MCF 10A (cell line): ENCODE measurements at regions not wholly inside any gene's neighbourhood (a gene's known extent, or its start where the extent isn't known, plus 50 kb on each side); places are given as distances from the start of the nearest gene placed in this dataset.

ENCODE experiments used
- BruUV-seq: library from RNA; stranded (reverse); fragments of 400-500 nt; replicated peaks from 2 replicates; lab custom pipeline; 2021; lab: Mats Ljungman, UMichigan
- CTCF ChIA-PET: fragments of 300-600 bp; sonication (Branson Sonifier 250); formaldehyde crosslinking; extraction: SDS; loops from one replicate; lab custom pipeline; 2021; ENCODE audit warnings: antibody characterized with exemption, inconsistent platforms; lab: Yijun Ruan, JAX
- POLR2A ChIA-PET: fragments of 300-600, 350-650 bp; sonication (Branson Sonifier 250); formaldehyde crosslinking; extraction: SDS; loops from one replicate; lab custom pipeline; 2020; ENCODE audit warnings: antibody characterized with exemption, inconsistent platforms; lab: Yijun Ruan, JAX
- DNase-seq: peaks from one replicate; pipeline ENCODE4 v3.0.0-alpha.2; 2018; ENCODE audit not compliant: unreplicated experiment
- H3K27ac Mint-ChIP-seq: one replicate; pipeline ENCODE4 v1.8.0; 2022; ENCODE audit warnings: mild to moderate bottlenecking, low read depth, mixed read lengths; ENCODE audit not compliant: unreplicated experiment
- H3K27me3 Mint-ChIP-seq: one replicate; pipeline ENCODE4 v1.8.0; 2022; ENCODE audit warnings: mixed read lengths; ENCODE audit not compliant: insufficient read depth, unreplicated experiment
- H3K36me3 Mint-ChIP-seq: one replicate; pipeline ENCODE4 v1.8.0; 2022; ENCODE audit warnings: mild to moderate bottlenecking, moderate library complexity, mixed read lengths; ENCODE audit not compliant: insufficient read depth, unreplicated experiment
- H3K4me1 Mint-ChIP-seq: one replicate; pipeline ENCODE4 v1.8.0; 2022; ENCODE audit warnings: mixed read lengths; ENCODE audit not compliant: insufficient read depth, unreplicated experiment
- H3K4me3 Mint-ChIP-seq: one replicate; pipeline ENCODE4 v1.8.0; 2022; ENCODE audit warnings: mild to moderate bottlenecking, moderate library complexity, mixed read lengths; ENCODE audit not compliant: unreplicated experiment
- H3K9me3 Mint-ChIP-seq: one replicate; pipeline ENCODE4 v1.8.0; 2022; ENCODE audit warnings: mixed read lengths; ENCODE audit not compliant: unreplicated experiment
- intact Hi-C: fragments of 100-400 bp; cut with micrococcal nuclease; formaldehyde crosslinking; loops from 2 replicates; pipeline ENCODE4 v1.14.1; 2022
- TF ChIP-seq, protein P1 (sequence below): fragments of 200-600 bp; IDR thresholded peaks from one replicate; pipeline ENCODE4 v1.8.0; 2022; ENCODE audit warnings: antibody characterized with exemption, mild to moderate bottlenecking; ENCODE audit not compliant: unreplicated experiment

DNA sequence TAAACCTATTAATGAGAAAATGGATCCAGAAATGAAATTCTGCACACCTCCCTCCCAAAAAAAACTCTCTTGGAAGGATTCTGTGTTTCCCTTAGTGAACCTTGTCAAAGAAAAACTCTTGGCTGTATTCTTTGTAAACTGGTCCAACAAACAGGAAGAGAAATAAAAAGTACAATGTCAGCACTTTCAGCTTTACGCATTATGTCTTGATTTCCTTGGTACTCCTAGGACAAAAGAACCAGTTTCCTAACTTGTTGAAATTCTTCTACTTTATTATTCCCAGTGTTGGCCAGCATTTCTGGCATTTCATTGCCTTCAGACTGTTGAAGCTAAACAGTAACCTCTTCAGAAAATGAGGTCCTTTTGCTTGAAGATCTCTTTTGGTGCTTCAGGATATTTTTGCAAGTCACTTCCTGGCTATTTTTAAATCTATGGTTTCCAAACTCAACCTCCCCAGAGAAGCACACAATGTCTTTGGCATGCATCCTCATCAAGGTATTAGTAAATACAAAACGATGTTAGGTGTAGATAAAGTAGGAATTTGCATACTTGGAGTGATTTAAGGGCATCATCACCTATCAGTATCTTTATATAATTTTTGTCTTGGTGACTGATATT, 342.7 kb downstream of the AASDHPPT start:
- Mint-ChIP-seq H3K27me3 (no peaks in the 10 kb centered on the region), H3K9me3 (no peaks in the 10 kb centered on the region), H3K27ac (no peak overlapping the region), H3K4me3 (no peak overlapping the region), H3K36me3 (no peaks in the 10 kb centered on the region), H3K4me1 (peaks cover 13% of the 10 kb centered on the region)
- no peak for DNase-seq
- CTCF ChIA-PET, result interaction anchor here (0.5 to 0.6 kb wide), 2 partner anchors 62 to 99 kb away, joined by 3 read pairs; no protein-coding TSS in a partner anchor
- TF ChIP-seq, protein P1, sequence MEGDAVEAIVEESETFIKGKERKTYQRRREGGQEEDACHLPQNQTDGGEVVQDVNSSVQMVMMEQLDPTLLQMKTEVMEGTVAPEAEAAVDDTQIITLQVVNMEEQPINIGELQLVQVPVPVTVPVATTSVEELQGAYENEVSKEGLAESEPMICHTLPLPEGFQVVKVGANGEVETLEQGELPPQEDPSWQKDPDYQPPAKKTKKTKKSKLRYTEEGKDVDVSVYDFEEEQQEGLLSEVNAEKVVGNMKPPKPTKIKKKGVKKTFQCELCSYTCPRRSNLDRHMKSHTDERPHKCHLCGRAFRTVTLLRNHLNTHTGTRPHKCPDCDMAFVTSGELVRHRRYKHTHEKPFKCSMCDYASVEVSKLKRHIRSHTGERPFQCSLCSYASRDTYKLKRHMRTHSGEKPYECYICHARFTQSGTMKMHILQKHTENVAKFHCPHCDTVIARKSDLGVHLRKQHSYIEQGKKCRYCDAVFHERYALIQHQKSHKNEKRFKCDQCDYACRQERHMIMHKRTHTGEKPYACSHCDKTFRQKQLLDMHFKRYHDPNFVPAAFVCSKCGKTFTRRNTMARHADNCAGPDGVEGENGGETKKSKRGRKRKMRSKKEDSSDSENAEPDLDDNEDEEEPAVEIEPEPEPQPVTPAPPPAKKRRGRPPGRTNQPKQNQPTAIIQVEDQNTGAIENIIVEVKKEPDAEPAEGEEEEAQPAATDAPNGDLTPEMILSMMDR, result no peak
- intact Hi-C loops, result no loop called here
- no TSS peak for BruUV-seq
- POLR2A ChIA-PET, result interaction anchor here (0.9 kb wide), 1 partner anchor 19 kb away, joined by 4 read pairs; no protein-coding TSS in a partner anchor

DNA sequence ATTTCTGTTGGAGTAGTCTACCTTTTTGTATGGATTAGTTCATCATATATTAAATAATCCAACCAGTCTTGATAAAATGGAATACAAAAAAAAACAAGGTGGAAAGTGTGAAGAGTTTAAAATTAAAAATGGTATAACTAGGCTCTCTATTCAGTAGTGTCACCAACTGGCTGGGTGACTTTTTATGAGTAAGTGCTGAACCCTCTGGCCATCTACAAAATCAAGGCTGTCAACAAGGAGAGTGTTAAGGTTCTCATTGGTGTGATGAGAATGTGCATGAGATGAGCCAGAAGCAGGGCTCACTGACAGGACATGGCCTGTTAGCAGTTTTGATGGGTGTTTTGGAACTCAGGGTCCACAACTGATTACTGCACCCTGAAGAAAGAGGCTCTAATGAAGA, 343.2 kb downstream of the AASDHPPT start:
- no peak overlapping the region for H3K27ac Mint-ChIP-seq
- CTCF ChIA-PET, result no interaction called here
- TF ChIP-seq, protein P1, result no peak

DNA sequence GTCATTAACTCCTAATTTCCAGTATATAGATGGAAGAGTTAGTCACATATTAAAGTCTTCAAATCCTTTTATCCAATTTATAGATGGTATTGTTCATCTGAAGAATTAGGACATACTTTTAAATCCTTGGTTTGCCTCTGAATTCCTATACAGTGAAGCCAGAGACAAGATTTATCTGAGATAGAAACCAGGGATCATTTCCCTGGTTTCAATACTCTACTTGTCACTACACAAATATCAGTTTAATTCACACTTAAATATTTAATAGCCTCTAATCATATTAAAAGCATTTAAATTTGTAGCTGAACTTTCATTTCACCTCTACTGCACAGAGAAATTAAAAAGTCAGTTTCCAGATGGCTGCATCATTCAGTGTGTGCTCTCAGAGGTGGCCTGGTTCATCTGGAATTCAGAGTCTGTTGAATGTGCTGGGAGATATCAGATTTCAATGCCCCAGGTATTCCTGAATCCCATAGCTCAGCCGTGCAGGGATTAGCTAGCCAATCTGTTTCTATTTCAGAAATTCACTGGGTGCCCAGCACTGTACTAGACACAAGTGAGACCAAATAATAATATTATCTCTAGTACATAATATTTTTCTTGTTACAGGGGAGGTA, 344.3 kb downstream of the AASDHPPT start:
- Mint-ChIP-seq H3K9me3 (no peaks in the 10 kb centered on the region), H3K4me3 (no peak overlapping the region), H3K27me3 (no peaks in the 10 kb centered on the region), H3K27ac (peak overlapping the region; percentile 35), H3K4me1 (peaks cover 19% of the 10 kb centered on the region), H3K36me3 (no peaks in the 10 kb centered on the region)
- ChIA-PET CTCF (no interaction called here), POLR2A (no interaction called here)
- intact Hi-C loops, result no loop called here
- TF ChIP-seq, protein P1, result no peak
- DNase-seq, result peak; percentile 19
- no TSS peak for BruUV-seq

More for the DNA sequence above, 343.2 kb downstream of the AASDHPPT start:
- Mint-ChIP-seq H3K36me3 (no peaks in the 10 kb centered on the region), H3K9me3 (no peaks in the 10 kb centered on the region), H3K4me1 (peaks cover 13% of the 10 kb centered on the region), H3K4me3 (no peak overlapping the region), H3K27me3 (no peaks in the 10 kb centered on the region)
- DNase-seq, result no peak
- POLR2A ChIA-PET, result no interaction called here
- no TSS peak for BruUV-seq
- intact Hi-C loops, result no loop called here

DNA sequence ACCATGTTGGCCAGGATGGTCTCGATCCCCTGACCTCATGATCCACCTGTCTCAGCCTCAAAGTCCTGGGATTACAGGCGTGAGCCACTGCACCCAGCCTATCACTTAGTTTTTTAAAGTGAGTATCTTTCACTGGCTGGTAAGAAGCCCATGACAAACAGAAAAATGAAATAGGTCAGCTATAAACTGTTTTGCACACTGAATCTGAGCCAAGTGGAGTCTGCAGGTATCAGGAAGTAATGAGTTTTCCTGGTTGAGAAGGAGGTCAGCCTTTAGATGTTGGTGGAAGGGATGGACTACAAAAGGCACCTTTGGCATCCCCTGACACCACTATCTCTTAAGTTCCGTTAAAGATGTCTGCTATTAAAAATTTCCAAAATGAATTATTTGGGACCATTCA, 345.1 kb downstream of the AASDHPPT start:
- ChIA-PET POLR2A (no interaction called here), CTCF (no interaction called here)
- Mint-ChIP-seq H3K27me3 (no peaks in the 10 kb centered on the region), H3K9me3 (no peaks in the 10 kb centered on the region), H3K4me1 (peaks cover 19% of the 10 kb centered on the region), H3K27ac (peak overlapping the region; percentile 35), H3K4me3 (no peak overlapping the region), H3K36me3 (no peaks in the 10 kb centered on the region)
- DNase-seq, result no peak
- BruUV-seq, result no TSS peak
- intact Hi-C loops, result no loop called here
- TF ChIP-seq, protein P1, result no peak
